ENCODE measurements at regions not wholly inside any gene's neighbourhood (a gene's known extent, or its start where the extent isn't known, plus 50 kb on each side); places are given as distances from the start of the nearest gene placed in this dataset.

DNA sequence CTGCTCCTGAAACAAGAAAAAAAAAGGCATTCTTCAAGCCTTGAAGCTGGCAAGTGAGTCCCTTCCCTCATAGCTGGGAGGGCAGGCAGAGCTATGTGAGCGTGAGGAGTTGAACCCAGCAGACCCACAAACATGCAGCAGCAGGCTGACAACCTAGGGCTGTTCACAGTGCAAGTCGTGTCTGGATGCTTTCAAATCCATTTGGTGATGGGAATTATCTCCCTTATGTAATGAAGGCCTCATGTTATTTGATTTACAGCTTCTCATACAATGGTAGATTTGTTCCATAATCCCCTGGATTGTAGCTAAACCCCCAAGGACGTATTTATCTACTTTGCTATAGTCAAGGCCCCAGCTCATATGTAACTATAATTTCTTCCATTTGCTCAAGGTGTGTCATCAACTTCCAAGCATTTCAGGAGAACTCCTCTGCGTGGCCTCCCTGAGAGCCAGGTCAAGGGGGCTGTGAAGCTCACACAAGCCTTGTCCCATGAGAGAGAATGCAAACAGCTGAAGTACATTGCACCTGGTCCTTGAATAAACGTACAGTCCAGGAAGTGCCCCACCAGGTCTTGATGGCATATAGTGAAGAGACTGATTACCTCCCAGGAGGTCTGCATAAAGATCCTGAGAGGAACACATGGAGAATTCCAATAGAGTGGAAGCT is 124.8 kb upstream of the SLC1A3 start:
- no peak for TF ChIP-seq ISL1 (CRISPR knock-in tag; IDR thresholded peaks at IDR 0.05)
- no peak for TF ChIP-seq RARB (CRISPR knock-in tag; IDR thresholded peaks at IDR 0.05)
- no peak for TF ChIP-seq GLIS3 (CRISPR knock-in tag; IDR thresholded peaks at IDR 0.05)
- TF ChIP-seq PATZ1 (CRISPR knock-in tag; IDR thresholded peaks at IDR 0.05; ENCODE audit: borderline replicate concordance): no peak
- TF ChIP-seq ZC3H10 (CRISPR knock-in tag; IDR thresholded peaks at IDR 0.05): no peak
- TF ChIP-seq, protein P1, sequence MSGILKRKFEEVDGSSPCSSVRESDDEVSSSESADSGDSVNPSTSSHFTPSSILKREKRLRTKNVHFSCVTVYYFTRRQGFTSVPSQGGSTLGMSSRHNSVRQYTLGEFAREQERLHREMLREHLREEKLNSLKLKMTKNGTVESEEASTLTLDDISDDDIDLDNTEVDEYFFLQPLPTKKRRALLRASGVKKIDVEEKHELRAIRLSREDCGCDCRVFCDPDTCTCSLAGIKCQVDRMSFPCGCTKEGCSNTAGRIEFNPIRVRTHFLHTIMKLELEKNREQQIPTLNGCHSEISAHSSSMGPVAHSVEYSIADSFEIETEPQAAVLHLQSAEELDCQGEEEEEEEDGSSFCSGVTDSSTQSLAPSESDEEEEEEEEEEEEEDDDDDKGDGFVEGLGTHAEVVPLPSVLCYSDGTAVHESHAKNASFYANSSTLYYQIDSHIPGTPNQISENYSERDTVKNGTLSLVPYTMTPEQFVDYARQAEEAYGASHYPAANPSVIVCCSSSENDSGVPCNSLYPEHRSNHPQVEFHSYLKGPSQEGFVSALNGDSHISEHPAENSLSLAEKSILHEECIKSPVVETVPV (CRISPR knock-in tag; IDR thresholded peaks at IDR 0.05): no peak
- TF ChIP-seq ZFP3 (CRISPR knock-in tag; IDR thresholded peaks at IDR 0.05): no peak
- TF ChIP-seq PPARA (CRISPR knock-in tag; IDR thresholded peaks at IDR 0.05; ENCODE audit: borderline replicate concordance): no peak
- no peak for TF ChIP-seq ZNF565 (CRISPR knock-in tag; conservative IDR thresholded peaks at IDR 0.05; ENCODE audit: low read depth)
- no peak for TF ChIP-seq ZNF70 (CRISPR knock-in tag; IDR thresholded peaks at IDR 0.05)
- no peak for TF ChIP-seq BACH2 (CRISPR knock-in tag; IDR thresholded peaks at IDR 0.05; ENCODE audit: borderline replicate concordance)
- no peak for TF ChIP-seq ZFP30 (CRISPR knock-in tag; IDR thresholded peaks at IDR 0.05)
- no peak for TF ChIP-seq ARNTL (CRISPR knock-in tag; IDR thresholded peaks at IDR 0.05; ENCODE audit: borderline replicate concordance, low read depth)
- TF ChIP-seq OSR1 (CRISPR knock-in tag; IDR thresholded peaks at IDR 0.05): no peak
- ATAC-seq: no peak

- ATAC-seq: no peak
- TF ChIP-seq ZNF565 (CRISPR knock-in tag; conservative IDR thresholded peaks at IDR 0.05; ENCODE audit: low read depth) (no peak), SNAI2 (CRISPR knock-in tag; IDR thresholded peaks at IDR 0.05) (no peak), ESRRG (CRISPR knock-in tag; IDR thresholded peaks at IDR 0.05) (no peak), POU6F1 (CRISPR knock-in tag; IDR thresholded peaks at IDR 0.05; ENCODE audit: borderline replicate concordance, low read depth) (no peak), CSDC2 (CRISPR knock-in tag; IDR thresholded peaks at IDR 0.05) (no peak), PPARA (CRISPR knock-in tag; IDR thresholded peaks at IDR 0.05; ENCODE audit: borderline replicate concordance) (no peak), BACH2 (CRISPR knock-in tag; IDR thresholded peaks at IDR 0.05; ENCODE audit: borderline replicate concordance) (no peak), TOX (CRISPR knock-in tag; IDR thresholded peaks at IDR 0.05; ENCODE audit: borderline replicate concordance) (no peak), TCF4 (CRISPR knock-in tag; IDR thresholded peaks at IDR 0.05; ENCODE audit: borderline replicate concordance) (no peak), ZNF8 (CRISPR knock-in tag; IDR thresholded peaks at IDR 0.05) (no peak), RARB (CRISPR knock-in tag; IDR thresholded peaks at IDR 0.05) (no peak), GLIS3 (CRISPR knock-in tag; IDR thresholded peaks at IDR 0.05) (no peak), OSR1 (CRISPR knock-in tag; IDR thresholded peaks at IDR 0.05) (no peak), ISL1 (CRISPR knock-in tag; IDR thresholded peaks at IDR 0.05) (no peak)
Measured at GRCh38 chr5:36482812-36483211, 123.6 kb upstream of the SLC1A3 start.

DNA sequence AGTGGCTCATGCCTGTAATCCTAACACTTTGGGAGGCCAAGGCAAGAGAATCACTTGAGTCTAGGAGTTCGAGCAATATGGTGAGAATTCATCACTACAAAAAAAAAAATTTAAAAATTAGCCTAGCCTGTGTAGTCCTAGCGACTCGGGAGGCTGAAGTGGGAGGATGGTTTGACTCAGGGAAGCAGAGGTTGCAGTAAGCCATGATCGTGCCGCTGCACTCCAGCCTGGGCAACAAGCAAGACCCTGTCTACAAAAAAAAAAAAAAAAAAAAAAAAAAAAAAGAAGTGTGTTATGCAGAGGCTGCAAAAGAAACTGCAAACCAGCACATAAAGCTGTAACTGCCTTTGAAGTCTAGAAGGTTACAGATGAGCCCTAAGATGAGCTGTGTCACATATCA is 116.9 kb upstream of the SLC1A3 start:
- TF ChIP-seq ZNF8 (CRISPR knock-in tag; IDR thresholded peaks at IDR 0.05): no peak
- TF ChIP-seq POU6F1 (CRISPR knock-in tag; IDR thresholded peaks at IDR 0.05; ENCODE audit: borderline replicate concordance, low read depth): no peak
- no peak for TF ChIP-seq OSR1 (CRISPR knock-in tag; IDR thresholded peaks at IDR 0.05)
- no peak for TF ChIP-seq TOX (CRISPR knock-in tag; IDR thresholded peaks at IDR 0.05; ENCODE audit: borderline replicate concordance)
- TF ChIP-seq ZNF70 (CRISPR knock-in tag; IDR thresholded peaks at IDR 0.05): no peak
- no peak for TF ChIP-seq TCF4 (CRISPR knock-in tag; IDR thresholded peaks at IDR 0.05; ENCODE audit: borderline replicate concordance)
- no peak for TF ChIP-seq ESRRG (CRISPR knock-in tag; IDR thresholded peaks at IDR 0.05)
- no peak for TF ChIP-seq ZFP30 (CRISPR knock-in tag; IDR thresholded peaks at IDR 0.05)
- no peak for TF ChIP-seq RARB (CRISPR knock-in tag; IDR thresholded peaks at IDR 0.05)
- no peak for TF ChIP-seq PPARA (CRISPR knock-in tag; IDR thresholded peaks at IDR 0.05; ENCODE audit: borderline replicate concordance)
- TF ChIP-seq BACH2 (CRISPR knock-in tag; IDR thresholded peaks at IDR 0.05; ENCODE audit: borderline replicate concordance): no peak
- TF ChIP-seq ARNTL (CRISPR knock-in tag; IDR thresholded peaks at IDR 0.05; ENCODE audit: borderline replicate concordance, low read depth): no peak
- ATAC-seq: no peak
